NCI-H345 treated with DMSO at 0.1 percent for 48 hours (cell line): ENCODE measurements at regions not wholly inside any gene's neighbourhood (a gene's known extent, or its start where the extent isn't known, plus 50 kb on each side); places are given as distances from the start of the nearest gene placed in this dataset.
"Not testable (repeated sequence)": the region's sequence is repeated elsewhere in the genome, so short reads cannot be mapped to it uniquely, and the experiment has no call there.

ENCODE experiments used
- DNase-seq: peaks from one replicate; lab custom pipeline; 2025; ENCODE audit not compliant: unreplicated experiment; lab: John Stamatoyannopoulos, UW

DNA sequence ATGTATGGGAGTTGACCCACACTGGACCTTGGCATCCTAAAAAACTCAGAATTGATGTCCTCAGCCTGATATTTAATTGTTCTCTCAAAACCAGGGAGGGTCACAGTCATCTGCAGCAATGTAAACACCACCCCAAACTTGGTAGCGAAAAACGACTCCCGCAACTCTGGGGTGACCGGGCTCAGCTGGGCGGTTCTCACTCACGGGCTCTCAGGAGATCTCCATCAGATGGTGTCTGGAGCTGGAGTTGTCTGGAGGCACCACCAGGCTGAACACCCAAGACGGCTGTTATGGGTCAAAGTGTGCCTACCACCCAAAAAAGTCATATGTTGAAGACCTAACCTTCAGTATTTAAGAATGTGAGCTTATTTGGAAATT, 50.9 kb upstream of the NXT1 start:
- DNase-seq, result no peak

GRCh38 chr20:23298926-23299672, 51.5 kb upstream of the NXT1 start:
- DNase-seq, result no peak

GRCh38 chr20:23298155-23298554, 52.4 kb upstream of the NXT1 start:
- no peak for DNase-seq

- DNase-seq, result no peak
Observed at GRCh38 chr20:23296841-23297701, 53.5 kb upstream of the NXT1 start.

DNA sequence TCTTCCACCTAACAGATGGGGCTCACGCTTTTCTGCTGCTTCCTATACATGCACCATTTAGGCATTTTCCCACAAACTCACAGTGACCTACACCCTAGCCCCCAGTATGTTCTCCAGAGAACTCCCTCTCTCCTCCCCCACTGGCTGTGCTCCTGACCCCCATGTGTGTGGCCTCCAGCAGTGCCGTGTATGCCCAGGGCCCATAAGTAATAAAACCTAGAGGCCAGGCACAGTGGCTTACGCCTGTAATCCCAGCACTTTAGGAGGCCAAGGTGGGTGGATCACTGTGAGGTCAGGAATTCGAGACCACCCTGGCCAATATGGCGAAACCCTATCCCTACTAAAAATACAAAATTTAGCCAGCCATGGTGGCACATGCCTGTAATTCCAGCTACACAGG, 54.7 kb upstream of the NXT1 start:
- DNase-seq, result no peak

- no peak for DNase-seq
Observed at GRCh38 chr20:23294671-23295070, 55.9 kb upstream of the NXT1 start.

DNA sequence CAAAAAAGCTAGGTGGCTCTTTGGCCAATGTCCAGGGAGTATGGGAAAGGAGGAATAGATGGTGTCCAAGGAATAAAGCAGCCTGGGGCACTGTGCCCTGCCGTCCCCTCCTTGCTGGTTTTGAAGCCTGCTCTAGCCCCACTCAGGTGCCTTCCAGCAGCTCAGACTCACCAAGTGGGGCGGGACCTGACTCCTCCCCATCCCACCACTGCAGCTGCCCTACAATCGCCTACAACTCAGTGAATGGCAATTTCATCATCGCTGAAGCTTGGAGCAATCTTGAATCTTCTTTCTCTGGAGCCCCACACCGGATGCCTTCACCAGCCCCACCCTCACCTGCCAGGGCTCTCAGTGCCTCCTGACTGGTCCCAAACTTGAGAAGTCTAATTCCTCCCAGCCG, 56.4 kb upstream of the NXT1 start:
- DNase-seq, result no peak

GRCh38 chr20:23293689-23294088, 56.9 kb upstream of the NXT1 start:
- DNase-seq, result no peak

- not testable (repeated sequence) for DNase-seq
Observed at GRCh38 chr20:23292311-23292710, 58.3 kb upstream of the NXT1 start.

GRCh38 chr20:23291575-23292240, 58.9 kb upstream of the NXT1 start:
- DNase-seq, result no peak

DNA sequence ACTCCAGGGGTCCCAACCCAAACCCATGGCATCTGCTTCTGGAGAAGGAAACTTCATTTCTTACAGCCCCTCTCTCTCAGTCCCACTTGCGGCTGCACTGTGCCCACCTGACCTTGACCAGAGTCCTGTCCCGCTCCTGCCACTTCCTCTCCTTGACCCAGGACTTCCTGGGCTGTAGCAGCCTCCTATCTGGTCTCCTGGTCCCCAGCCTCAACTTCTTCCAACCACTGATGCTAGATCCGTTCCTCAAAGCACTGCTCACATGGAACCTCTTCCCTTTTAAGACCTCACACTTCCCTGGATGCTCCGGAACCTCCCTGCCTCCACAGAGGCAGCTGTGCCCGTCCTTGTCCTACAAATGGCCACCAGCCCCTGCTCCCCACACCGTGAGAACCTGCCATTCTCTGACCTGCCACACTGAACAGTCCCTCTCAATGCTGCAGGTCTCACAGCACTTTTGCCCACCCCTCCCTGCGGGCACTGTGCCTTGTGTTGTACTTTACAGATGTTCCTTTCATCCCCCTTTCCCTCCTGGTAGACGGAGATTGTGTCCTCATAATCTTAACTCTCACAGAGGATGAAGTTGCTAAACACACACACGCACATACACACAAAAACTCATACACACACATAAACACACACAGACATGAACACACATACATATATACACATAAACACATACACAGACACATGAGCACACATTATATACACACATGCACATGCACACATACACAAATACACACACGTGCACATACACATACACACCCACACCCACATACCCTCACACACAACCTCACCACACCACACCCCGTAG, 59.6 kb upstream of the NXT1 start:
- no peak for DNase-seq

- DNase-seq, result no peak
Observed at GRCh38 chr20:23289724-23290395, 60.7 kb upstream of the NXT1 start.

- no peak for DNase-seq
Observed at GRCh38 chr20:23289249-23289648, 61.3 kb upstream of the NXT1 start.

GRCh38 chr20:23287354-23288190, 63.0 kb upstream of the NXT1 start:
- DNase-seq, result no peak

- no peak for DNase-seq
Observed at GRCh38 chr20:23286346-23286745, 64.2 kb upstream of the NXT1 start.

GRCh38 chr20:23285536-23285935, 65.1 kb upstream of the NXT1 start:
- no peak for DNase-seq

GRCh38 chr20:23284009-23284408, 66.6 kb upstream of the NXT1 start:
- DNase-seq, result no peak

- DNase-seq, result no peak
Observed at GRCh38 chr20:23283096-23283850, 67.3 kb upstream of the NXT1 start.

DNA sequence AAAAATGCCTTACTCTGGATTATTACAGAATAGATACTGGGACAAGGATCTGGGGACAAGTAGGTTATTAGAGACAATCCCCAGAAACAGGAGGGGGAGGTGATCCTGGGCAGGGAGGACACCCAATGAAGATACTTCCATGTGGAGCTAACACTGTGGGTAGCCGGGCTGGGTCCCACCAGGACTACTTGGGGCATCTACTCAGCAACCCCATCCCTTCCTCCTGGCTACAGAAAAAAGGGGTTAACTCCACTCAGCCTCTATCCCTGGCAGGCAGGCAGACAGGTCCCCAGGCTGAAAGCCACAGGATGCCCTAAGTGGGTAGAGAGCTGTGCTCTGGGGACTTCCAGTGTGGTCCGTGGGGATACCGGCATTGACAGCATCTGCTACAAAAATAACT, 68.0 kb upstream of the NXT1 start:
- DNase-seq, result no peak
